ENCODE measurements at regions not wholly inside any gene's neighbourhood (a gene's known extent, or its start where the extent isn't known, plus 50 kb on each side); places are given as distances from the start of the nearest gene placed in this dataset.

- no peak for ATAC-seq (ENCODE audit: low read depth)
- H3K27me3 Mint-ChIP-seq: no peaks in the 10 kb centered on the region
- intact Hi-C loops (cut with micrococcal nuclease): no loop called here
- ChIA-PET CTCF (no interaction called here), POLR2A (no interaction called here)
- H3K4me3 Mint-ChIP-seq: no peak overlapping the region
- no peaks in the 10 kb centered on the region for H3K36me3 Mint-ChIP-seq (ENCODE audit: low read depth)
- TF ChIP-seq, protein P1, sequence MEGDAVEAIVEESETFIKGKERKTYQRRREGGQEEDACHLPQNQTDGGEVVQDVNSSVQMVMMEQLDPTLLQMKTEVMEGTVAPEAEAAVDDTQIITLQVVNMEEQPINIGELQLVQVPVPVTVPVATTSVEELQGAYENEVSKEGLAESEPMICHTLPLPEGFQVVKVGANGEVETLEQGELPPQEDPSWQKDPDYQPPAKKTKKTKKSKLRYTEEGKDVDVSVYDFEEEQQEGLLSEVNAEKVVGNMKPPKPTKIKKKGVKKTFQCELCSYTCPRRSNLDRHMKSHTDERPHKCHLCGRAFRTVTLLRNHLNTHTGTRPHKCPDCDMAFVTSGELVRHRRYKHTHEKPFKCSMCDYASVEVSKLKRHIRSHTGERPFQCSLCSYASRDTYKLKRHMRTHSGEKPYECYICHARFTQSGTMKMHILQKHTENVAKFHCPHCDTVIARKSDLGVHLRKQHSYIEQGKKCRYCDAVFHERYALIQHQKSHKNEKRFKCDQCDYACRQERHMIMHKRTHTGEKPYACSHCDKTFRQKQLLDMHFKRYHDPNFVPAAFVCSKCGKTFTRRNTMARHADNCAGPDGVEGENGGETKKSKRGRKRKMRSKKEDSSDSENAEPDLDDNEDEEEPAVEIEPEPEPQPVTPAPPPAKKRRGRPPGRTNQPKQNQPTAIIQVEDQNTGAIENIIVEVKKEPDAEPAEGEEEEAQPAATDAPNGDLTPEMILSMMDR (IDR thresholded peaks at IDR 0.05): no peak
- no peak for DNase-seq
- peaks cover 10% of the 10 kb centered on the region for H3K9me3 Mint-ChIP-seq
- no peaks in the 10 kb centered on the region for H3K4me1 Mint-ChIP-seq
- no peak overlapping the region for H3K27ac Mint-ChIP-seq
Measured at GRCh38 chr4:138501614-138502013, 259.5 kb upstream of the SLC7A11 start.

DNA sequence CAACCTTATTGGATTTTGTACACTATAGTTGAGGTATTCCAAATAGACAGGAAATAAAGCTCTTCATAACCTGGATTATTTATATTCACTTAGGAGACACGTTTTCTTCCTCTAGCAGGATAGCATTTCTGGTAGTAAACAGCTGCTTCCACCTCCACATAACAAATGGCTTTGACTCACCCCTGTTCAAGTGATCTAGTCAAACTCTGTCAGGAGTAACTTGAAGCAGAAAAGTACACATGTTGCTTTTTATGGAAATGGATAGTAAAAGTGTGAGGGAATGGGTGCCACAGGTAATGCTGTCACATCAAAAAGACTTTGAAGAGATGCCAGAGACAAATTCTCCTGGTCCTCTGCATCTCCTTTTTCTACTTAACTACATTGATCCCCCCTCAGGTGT is 258.7 kb upstream of the SLC7A11 start:
- TF ChIP-seq, protein P1 (IDR thresholded peaks at IDR 0.05): no peak
- Mint-ChIP-seq H3K4me3 (no peak overlapping the region), H3K4me1 (no peaks in the 10 kb centered on the region), H3K9me3 (peaks cover 10% of the 10 kb centered on the region), H3K27me3 (no peaks in the 10 kb centered on the region), H3K27ac (no peak overlapping the region), H3K36me3 (ENCODE audit: low read depth) (no peaks in the 10 kb centered on the region)
- ChIA-PET POLR2A (no interaction called here), CTCF (no interaction called here)
- intact Hi-C loops (cut with micrococcal nuclease): no loop called here
- DNase-seq (no peak), ATAC-seq (ENCODE audit: low read depth) (no peak)

GRCh38 chr4:138499627-138500026 is 257.5 kb upstream of the SLC7A11 start:
- Mint-ChIP-seq H3K36me3 (ENCODE audit: low read depth) (no peaks in the 10 kb centered on the region), H3K4me1 (no peaks in the 10 kb centered on the region), H3K4me3 (no peak overlapping the region), H3K9me3 (peaks cover 10% of the 10 kb centered on the region), H3K27ac (no peak overlapping the region), H3K27me3 (no peaks in the 10 kb centered on the region)
- CTCF ChIA-PET: no interaction called here
- ATAC-seq (ENCODE audit: low read depth) (no peak), DNase-seq (no peak)
- POLR2A ChIA-PET: interaction anchor here (0.6 kb wide), 1 partner anchor 134 kb away, joined by 3 read pairs; no protein-coding TSS in a partner anchor
- intact Hi-C loops (cut with micrococcal nuclease): no loop called here
- TF ChIP-seq, protein P1 (IDR thresholded peaks at IDR 0.05): no peak

- DNase-seq (no peak), ATAC-seq (ENCODE audit: low read depth) (no peak)
- Mint-ChIP-seq H3K27me3 (no peaks in the 10 kb centered on the region), H3K4me3 (no peak overlapping the region), H3K9me3 (peaks cover 3% of the 10 kb centered on the region), H3K4me1 (no peaks in the 10 kb centered on the region), H3K36me3 (ENCODE audit: low read depth) (no peaks in the 10 kb centered on the region), H3K27ac (no peak overlapping the region)
- TF ChIP-seq, protein P1 (IDR thresholded peaks at IDR 0.05): no peak
- POLR2A ChIA-PET: no interaction called here
- intact Hi-C loops (cut with micrococcal nuclease): no loop called here
- CTCF ChIA-PET: no interaction called here
Measured at GRCh38 chr4:138494931-138495330, 252.8 kb upstream of the SLC7A11 start.

GRCh38 chr4:138494116-138494515 is 252.0 kb upstream of the SLC7A11 start:
- Mint-ChIP-seq H3K36me3 (ENCODE audit: low read depth) (no peaks in the 10 kb centered on the region), H3K27me3 (no peaks in the 10 kb centered on the region), H3K27ac (no peak overlapping the region), H3K9me3 (peaks cover 2% of the 10 kb centered on the region), H3K4me3 (no peak overlapping the region), H3K4me1 (no peaks in the 10 kb centered on the region)
- intact Hi-C loops (cut with micrococcal nuclease): no loop called here
- ChIA-PET POLR2A (no interaction called here), CTCF (no interaction called here)
- ATAC-seq (ENCODE audit: low read depth) (no peak), DNase-seq (no peak)
- TF ChIP-seq, protein P1 (IDR thresholded peaks at IDR 0.05): no peak

Data from activated B cell treated with CpG ODN at 0.5 μM for 24 hours (primary cell).